ENCODE measurements at regions not wholly inside any gene's neighbourhood (a gene's known extent, or its start where the extent isn't known, plus 50 kb on each side); places are given as distances from the start of the nearest gene placed in this dataset.

DNA sequence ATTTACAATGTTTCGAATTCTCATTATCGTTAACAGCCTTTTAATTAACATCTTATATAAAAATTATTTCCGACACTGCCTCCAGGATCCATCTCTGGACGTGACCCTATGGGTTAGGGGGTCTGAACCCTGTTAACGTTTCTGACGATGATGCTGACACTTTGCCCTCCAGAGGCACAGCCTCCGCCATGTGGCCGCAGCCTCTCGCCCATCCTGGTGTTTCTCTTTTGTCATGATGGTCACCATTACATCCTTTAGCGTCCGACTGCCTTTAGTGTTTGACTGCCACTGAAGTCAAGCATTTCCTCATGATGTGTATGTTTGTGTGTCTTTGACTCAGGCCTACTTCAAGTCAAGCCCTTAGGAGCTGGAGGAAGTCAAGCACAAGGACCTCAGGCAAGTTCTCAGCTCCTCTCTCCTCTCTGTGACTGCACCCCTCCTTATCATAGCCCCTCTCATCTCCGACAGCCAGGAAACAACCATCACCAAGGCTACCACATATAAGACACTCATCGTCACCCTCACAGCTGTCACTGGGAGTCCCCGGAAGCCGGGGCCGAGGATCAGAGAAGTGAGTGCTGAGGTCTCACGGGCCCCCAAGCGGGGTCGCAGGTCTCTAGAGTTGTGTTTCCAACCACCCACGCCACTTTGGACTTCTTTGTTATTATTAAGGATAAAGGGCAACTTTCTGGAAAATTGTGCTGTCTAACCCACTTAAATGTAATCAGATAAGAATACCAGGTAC is 96.1 kb upstream of the PPP2R2D start:
- TF ChIP-seq, protein P1, sequence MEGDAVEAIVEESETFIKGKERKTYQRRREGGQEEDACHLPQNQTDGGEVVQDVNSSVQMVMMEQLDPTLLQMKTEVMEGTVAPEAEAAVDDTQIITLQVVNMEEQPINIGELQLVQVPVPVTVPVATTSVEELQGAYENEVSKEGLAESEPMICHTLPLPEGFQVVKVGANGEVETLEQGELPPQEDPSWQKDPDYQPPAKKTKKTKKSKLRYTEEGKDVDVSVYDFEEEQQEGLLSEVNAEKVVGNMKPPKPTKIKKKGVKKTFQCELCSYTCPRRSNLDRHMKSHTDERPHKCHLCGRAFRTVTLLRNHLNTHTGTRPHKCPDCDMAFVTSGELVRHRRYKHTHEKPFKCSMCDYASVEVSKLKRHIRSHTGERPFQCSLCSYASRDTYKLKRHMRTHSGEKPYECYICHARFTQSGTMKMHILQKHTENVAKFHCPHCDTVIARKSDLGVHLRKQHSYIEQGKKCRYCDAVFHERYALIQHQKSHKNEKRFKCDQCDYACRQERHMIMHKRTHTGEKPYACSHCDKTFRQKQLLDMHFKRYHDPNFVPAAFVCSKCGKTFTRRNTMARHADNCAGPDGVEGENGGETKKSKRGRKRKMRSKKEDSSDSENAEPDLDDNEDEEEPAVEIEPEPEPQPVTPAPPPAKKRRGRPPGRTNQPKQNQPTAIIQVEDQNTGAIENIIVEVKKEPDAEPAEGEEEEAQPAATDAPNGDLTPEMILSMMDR (conservative IDR thresholded peaks at IDR 0.05; ENCODE audit: low read depth, low read length), result no peak
- TF ChIP-seq EZH2 (IDR thresholded peaks at IDR 0.05; ENCODE audit: low read length, unreplicated experiment) (no peak), EZH2phosphoT487 (IDR thresholded peaks at IDR 0.05; ENCODE audit: borderline replicate concordance, low read length) (no peak)
